ENCODE measurements at regions not wholly inside any gene's neighbourhood (a gene's known extent, or its start where the extent isn't known, plus 50 kb on each side); places are given as distances from the start of the nearest gene placed in this dataset.

GRCh38 chr20:39946931-39947330 lies 742.1 kb downstream of the MAFB start:
- WGBS = 68% methylated on average over 2 of the region's 2 CpGs
- TF ChIP-seq CTCF (IDR thresholded peaks at IDR 0.05) (no peak), EP300 (IDR thresholded peaks at IDR 0.05) (no peak), POLR2AphosphoS5 (IDR thresholded peaks at IDR 0.05) (no peak), POLR2A (IDR thresholded peaks at IDR 0.05) (no peak)
- Histone ChIP-seq H3K4me1 (no peaks in the 10 kb centered on the region), H3K27me3 (no peaks in the 10 kb centered on the region), H3K4me3 (no peak overlapping the region), H3K9me3 (no peaks in the 10 kb centered on the region), H3K36me3 (no peaks in the 10 kb centered on the region), H3K27ac (no peak overlapping the region)
- no peak for DNase-seq (ENCODE audit: low spot score in 2 of 2)

- H3K9me3 ChIP-seq = no peaks in the 10 kb centered on the region
- 77% methylated on average over 5 of the region's 5 CpGs for WGBS
- no peak overlapping the region for H3K27ac ChIP-seq
- no peak for DNase-seq (ENCODE audit: low spot score in 2 of 2)
- no peak overlapping the region for H3K4me3 ChIP-seq
- H3K27me3 ChIP-seq = no peaks in the 10 kb centered on the region
- H3K4me1 ChIP-seq = peaks cover 3% of the 10 kb centered on the region
- no peaks in the 10 kb centered on the region for H3K36me3 ChIP-seq
- TF ChIP-seq EP300 (IDR thresholded peaks at IDR 0.05) (no peak), CTCF (IDR thresholded peaks at IDR 0.05) (no peak), POLR2A (IDR thresholded peaks at IDR 0.05) (no peak), POLR2AphosphoS5 (IDR thresholded peaks at IDR 0.05) (no peak)
These were observed 742.8 kb downstream of the MAFB start for GRCh38 chr20:39946053-39946810.

GRCh38 chr20:39944861-39945260 lies 744.2 kb downstream of the MAFB start:
- Histone ChIP-seq H3K9me3 (no peaks in the 10 kb centered on the region), H3K4me3 (no peak overlapping the region), H3K36me3 (no peaks in the 10 kb centered on the region), H3K27me3 (no peaks in the 10 kb centered on the region), H3K27ac (no peak overlapping the region), H3K4me1 (peaks cover 11% of the 10 kb centered on the region)
- no peak for DNase-seq (ENCODE audit: low spot score in 2 of 2)
- TF ChIP-seq POLR2A (IDR thresholded peaks at IDR 0.05) = no peak
- no peak for TF ChIP-seq EP300 (IDR thresholded peaks at IDR 0.05)
- TF ChIP-seq CTCF (IDR thresholded peaks at IDR 0.05) = no peak
- no peak for TF ChIP-seq POLR2AphosphoS5 (IDR thresholded peaks at IDR 0.05)

- H3K4me1 ChIP-seq = peaks cover 11% of the 10 kb centered on the region
- H3K27me3 ChIP-seq = no peaks in the 10 kb centered on the region
- no peak for DNase-seq (ENCODE audit: low spot score in 2 of 2)
- WGBS = 73% methylated on average over 6 of the region's 6 CpGs
- no peak for TF ChIP-seq POLR2A (IDR thresholded peaks at IDR 0.05)
- no peak for TF ChIP-seq CTCF (IDR thresholded peaks at IDR 0.05)
- no peak for TF ChIP-seq EP300 (IDR thresholded peaks at IDR 0.05)
- TF ChIP-seq POLR2AphosphoS5 (IDR thresholded peaks at IDR 0.05) = no peak
- no peak overlapping the region for H3K27ac ChIP-seq
- H3K9me3 ChIP-seq = no peaks in the 10 kb centered on the region
- no peak overlapping the region for H3K4me3 ChIP-seq
- H3K36me3 ChIP-seq = no peaks in the 10 kb centered on the region
These were observed 745.7 kb downstream of the MAFB start for GRCh38 chr20:39943336-39943735.

- WGBS = 7% methylated on average over 1 of the region's 1 CpG
These were observed 747.8 kb downstream of the MAFB start for GRCh38 chr20:39941245-39941644.

More at GRCh38 chr20:39941245-39941644, 747.8 kb downstream of the MAFB start:
- Histone ChIP-seq H3K27ac (no peak overlapping the region), H3K27me3 (no peaks in the 10 kb centered on the region), H3K36me3 (no peaks in the 10 kb centered on the region), H3K9me3 (no peaks in the 10 kb centered on the region), H3K4me1 (peaks cover 11% of the 10 kb centered on the region), H3K4me3 (no peak overlapping the region)
- no peak for DNase-seq (ENCODE audit: low spot score in 2 of 2)
- TF ChIP-seq CTCF (IDR thresholded peaks at IDR 0.05) = no peak
- TF ChIP-seq POLR2A (IDR thresholded peaks at IDR 0.05) = no peak
- no peak for TF ChIP-seq POLR2AphosphoS5 (IDR thresholded peaks at IDR 0.05)
- TF ChIP-seq EP300 (IDR thresholded peaks at IDR 0.05) = no peak
